ENCODE measurements at regions not wholly inside any gene's neighbourhood (a gene's known extent, or its start where the extent isn't known, plus 50 kb on each side); places are given as distances from the start of the nearest gene placed in this dataset.
"Not testable (repeated sequence)": the region's sequence is repeated elsewhere in the genome, so short reads cannot be mapped to it uniquely, and the experiment has no call there.

DNA sequence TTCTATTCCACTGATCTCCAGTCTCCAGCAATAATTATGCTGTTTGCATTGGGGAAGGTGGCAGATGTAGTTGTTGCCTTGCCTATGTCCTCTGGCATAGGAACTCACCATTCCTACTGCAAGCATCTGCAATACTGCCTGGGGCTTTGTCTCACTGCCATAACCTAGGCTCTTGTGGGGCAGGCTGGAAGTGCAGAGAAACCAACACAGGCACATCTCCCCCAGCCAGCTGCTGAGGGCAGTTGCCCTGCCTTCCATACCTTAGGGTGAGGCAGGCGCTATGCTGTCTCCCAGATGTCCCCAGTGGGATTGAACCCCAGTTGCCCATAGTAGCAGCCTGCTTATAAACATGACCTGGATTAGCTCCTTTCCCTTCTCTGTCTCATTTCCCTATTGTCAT is 128.1 kb downstream of the NPIPA7 start:
- TF ChIP-seq, protein P1, sequence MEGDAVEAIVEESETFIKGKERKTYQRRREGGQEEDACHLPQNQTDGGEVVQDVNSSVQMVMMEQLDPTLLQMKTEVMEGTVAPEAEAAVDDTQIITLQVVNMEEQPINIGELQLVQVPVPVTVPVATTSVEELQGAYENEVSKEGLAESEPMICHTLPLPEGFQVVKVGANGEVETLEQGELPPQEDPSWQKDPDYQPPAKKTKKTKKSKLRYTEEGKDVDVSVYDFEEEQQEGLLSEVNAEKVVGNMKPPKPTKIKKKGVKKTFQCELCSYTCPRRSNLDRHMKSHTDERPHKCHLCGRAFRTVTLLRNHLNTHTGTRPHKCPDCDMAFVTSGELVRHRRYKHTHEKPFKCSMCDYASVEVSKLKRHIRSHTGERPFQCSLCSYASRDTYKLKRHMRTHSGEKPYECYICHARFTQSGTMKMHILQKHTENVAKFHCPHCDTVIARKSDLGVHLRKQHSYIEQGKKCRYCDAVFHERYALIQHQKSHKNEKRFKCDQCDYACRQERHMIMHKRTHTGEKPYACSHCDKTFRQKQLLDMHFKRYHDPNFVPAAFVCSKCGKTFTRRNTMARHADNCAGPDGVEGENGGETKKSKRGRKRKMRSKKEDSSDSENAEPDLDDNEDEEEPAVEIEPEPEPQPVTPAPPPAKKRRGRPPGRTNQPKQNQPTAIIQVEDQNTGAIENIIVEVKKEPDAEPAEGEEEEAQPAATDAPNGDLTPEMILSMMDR (IDR thresholded peaks at IDR 0.05) = not testable (repeated sequence)
- TF ChIP-seq POLR2A (IDR thresholded peaks at IDR 0.05) = not testable (repeated sequence)

All from testis (tissue), 2 donors.